NCI-H2171 treated with DMSO at 0.1 percent for 48 hours (cell line): ENCODE measurements at regions not wholly inside any gene's neighbourhood (a gene's known extent, or its start where the extent isn't known, plus 50 kb on each side); places are given as distances from the start of the nearest gene placed in this dataset.
"Not testable (repeated sequence)": the region's sequence is repeated elsewhere in the genome, so short reads cannot be mapped to it uniquely, and the experiment has no call there.

Source experiments
- DNase-seq: peaks from one replicate; lab custom pipeline; 2025; lab: John Stamatoyannopoulos, UW

- no peak for DNase-seq
These were observed 134.6 kb upstream of the BOD1L1 start for GRCh38 chr4:13762130-13762529.

GRCh38 chr4:13763707-13764106 is 136.2 kb upstream of the BOD1L1 start:
- no peak for DNase-seq

- no peak for DNase-seq
These were observed 138.0 kb upstream of the BOD1L1 start for GRCh38 chr4:13765539-13765938.

GRCh38 chr4:13766761-13767540 is 139.4 kb upstream of the BOD1L1 start:
- DNase-seq = no peak

GRCh38 chr4:13777341-13777740 is 149.8 kb upstream of the BOD1L1 start:
- no peak for DNase-seq

- DNase-seq = no peak
These were observed 150.8 kb upstream of the BOD1L1 start for GRCh38 chr4:13778367-13778766.

GRCh38 chr4:13782231-13782630 is 154.7 kb upstream of the BOD1L1 start:
- DNase-seq = no peak

- no peak for DNase-seq
These were observed 156.4 kb upstream of the BOD1L1 start for GRCh38 chr4:13783800-13784411.

- DNase-seq = no peak
These were observed 165.6 kb upstream of the BOD1L1 start for GRCh38 chr4:13793020-13793710.

GRCh38 chr4:13794819-13795565 is 167.5 kb upstream of the BOD1L1 start:
- no peak for DNase-seq

- no peak for DNase-seq
These were observed 169.5 kb upstream of the BOD1L1 start for GRCh38 chr4:13797061-13797460.

GRCh38 chr4:13815231-13815630 is 187.7 kb upstream of the BOD1L1 start:
- DNase-seq = no peak

GRCh38 chr4:13816472-13816871 is 188.9 kb upstream of the BOD1L1 start:
- no peak for DNase-seq

- no peak for DNase-seq
These were observed 194.0 kb upstream of the BOD1L1 start for GRCh38 chr4:13821522-13821921.

- DNase-seq = not testable (repeated sequence)
These were observed 198.3 kb upstream of the BOD1L1 start for GRCh38 chr4:13825822-13826221.

GRCh38 chr4:13829457-13829856 is 201.9 kb upstream of the BOD1L1 start:
- DNase-seq = no peak

GRCh38 chr4:13830449-13830848 is 202.9 kb upstream of the BOD1L1 start:
- DNase-seq = no peak

GRCh38 chr4:13833171-13833804 is 205.8 kb upstream of the BOD1L1 start:
- no peak for DNase-seq

GRCh38 chr4:13836946-13837912 is 209.7 kb upstream of the BOD1L1 start:
- no peak for DNase-seq

- no peak for DNase-seq
These were observed 213.1 kb upstream of the BOD1L1 start for GRCh38 chr4:13840502-13841190.
